Endothelial cell of umbilical vein (primary cell): ENCODE measurements at regions not wholly inside any gene's neighbourhood (a gene's known extent, or its start where the extent isn't known, plus 50 kb on each side); places are given as distances from the start of the nearest gene placed in this dataset.

Experiments used
- CTCF ChIP-seq, 2 donors: IDR thresholded peaks; 1 replicate in 1 of 2; 2 replicates in 1 of 2; pipeline ENCODE4 v1.5.1; 2011; ENCODE audit warnings: low read length in 2 of 2, mild to moderate bottlenecking in 2 of 2, moderate library complexity in 2 of 2, control low read depth in 1 of 2, inconsistent platforms in 1 of 2, low read depth in 1 of 2; ENCODE audit not compliant: insufficient read depth in 1 of 2; ENCODE audit errors: extremely low read depth in 1 of 2
- EZH2 ChIP-seq: IDR thresholded peaks from 2 replicates; pipeline ENCODE4 v1.6.1; 2012; ENCODE audit warnings: borderline replicate concordance, low read depth, mild to moderate bottlenecking, moderate library complexity, low read length, inconsistent platforms; ENCODE audit not compliant: severe bottlenecking
- FOS ChIP-seq: IDR thresholded peaks from 2 replicates; pipeline ENCODE4 v1.6.1; 2011; ENCODE audit warnings: mild to moderate bottlenecking, low read length, moderate library complexity, borderline replicate concordance; ENCODE audit not compliant: insufficient read depth
- JUN ChIP-seq: IDR thresholded peaks from 2 replicates; pipeline ENCODE4 v1.6.1; 2011; ENCODE audit warnings: borderline replicate concordance, low read depth; ENCODE audit not compliant: insufficient read length, insufficient read depth
- MAX ChIP-seq: IDR thresholded peaks from 2 replicates; pipeline ENCODE4 v1.6.1; 2011; ENCODE audit not compliant: insufficient read depth, insufficient read length
- POLR2A ChIP-seq: IDR thresholded peaks from 2 replicates; pipeline ENCODE4 v1.6.1; 2012; ENCODE audit warnings: low read depth, mild to moderate bottlenecking, control low read depth, low read length

GRCh38 chrX:9188117-9188516, 154.2 kb upstream of the FAM9B start:
- no peak for TF ChIP-seq CTCF (IDR thresholded peaks at IDR 0.05; ENCODE audit: extremely low read depth in 1 of 2, insufficient read depth in 1 of 2, low read depth in 1 of 2, low read length in 2 of 2)
- TF ChIP-seq POLR2A = no peak
- no peak for TF ChIP-seq EZH2
- TF ChIP-seq FOS = no peak
- TF ChIP-seq MAX = no peak
- no peak for TF ChIP-seq JUN
